ENCODE measurements at regions not wholly inside any gene's neighbourhood (a gene's known extent, or its start where the extent isn't known, plus 50 kb on each side); places are given as distances from the start of the nearest gene placed in this dataset.

DNA sequence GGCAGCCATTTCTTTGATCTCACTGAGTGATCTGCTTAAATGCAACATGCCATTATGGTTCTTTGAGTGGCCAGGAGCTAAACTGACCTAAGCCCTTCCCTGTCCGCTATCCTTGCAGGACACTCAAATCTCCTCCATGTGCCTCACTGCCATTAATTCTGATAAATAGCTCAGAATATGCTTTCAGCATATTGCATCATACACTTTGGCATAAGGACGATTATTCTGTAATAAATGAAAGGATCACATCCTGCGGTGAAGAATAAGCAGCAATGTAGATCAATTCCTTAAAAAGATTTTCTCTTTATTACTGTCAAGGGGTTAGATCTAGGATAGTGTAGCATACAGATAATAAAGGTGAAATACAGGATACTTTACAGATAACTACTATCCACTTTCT is 231.8 kb upstream of the CTBP2 start:
- intact Hi-C loops (cut with DNase I): no loop called here
- WGBS, 4 donors: 70 to 80% (median 78%) methylated on average over 3 of the region's 3 CpGs
- no peaks in the 10 kb centered on the region for H3K36me3 ChIP-seq (replicated peaks in 1 of 2)
- TF ChIP-seq, protein P1, sequence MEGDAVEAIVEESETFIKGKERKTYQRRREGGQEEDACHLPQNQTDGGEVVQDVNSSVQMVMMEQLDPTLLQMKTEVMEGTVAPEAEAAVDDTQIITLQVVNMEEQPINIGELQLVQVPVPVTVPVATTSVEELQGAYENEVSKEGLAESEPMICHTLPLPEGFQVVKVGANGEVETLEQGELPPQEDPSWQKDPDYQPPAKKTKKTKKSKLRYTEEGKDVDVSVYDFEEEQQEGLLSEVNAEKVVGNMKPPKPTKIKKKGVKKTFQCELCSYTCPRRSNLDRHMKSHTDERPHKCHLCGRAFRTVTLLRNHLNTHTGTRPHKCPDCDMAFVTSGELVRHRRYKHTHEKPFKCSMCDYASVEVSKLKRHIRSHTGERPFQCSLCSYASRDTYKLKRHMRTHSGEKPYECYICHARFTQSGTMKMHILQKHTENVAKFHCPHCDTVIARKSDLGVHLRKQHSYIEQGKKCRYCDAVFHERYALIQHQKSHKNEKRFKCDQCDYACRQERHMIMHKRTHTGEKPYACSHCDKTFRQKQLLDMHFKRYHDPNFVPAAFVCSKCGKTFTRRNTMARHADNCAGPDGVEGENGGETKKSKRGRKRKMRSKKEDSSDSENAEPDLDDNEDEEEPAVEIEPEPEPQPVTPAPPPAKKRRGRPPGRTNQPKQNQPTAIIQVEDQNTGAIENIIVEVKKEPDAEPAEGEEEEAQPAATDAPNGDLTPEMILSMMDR (IDR thresholded peaks at IDR 0.05): no peak
- TF ChIP-seq POLR2A (IDR thresholded peaks at IDR 0.05): no peak
- no peak overlapping the region for H3K4me3 ChIP-seq
- H3K4me1 ChIP-seq (replicated peaks in 1 of 2): no peaks in the 10 kb centered on the region
- no peak for DNase-seq
- H3K27ac ChIP-seq: no peak overlapping the region
- no peaks in the 10 kb centered on the region for H3K27me3 ChIP-seq
- no peaks in the 10 kb centered on the region for H3K9me3 ChIP-seq (replicated peaks in 1 of 3)

DNA sequence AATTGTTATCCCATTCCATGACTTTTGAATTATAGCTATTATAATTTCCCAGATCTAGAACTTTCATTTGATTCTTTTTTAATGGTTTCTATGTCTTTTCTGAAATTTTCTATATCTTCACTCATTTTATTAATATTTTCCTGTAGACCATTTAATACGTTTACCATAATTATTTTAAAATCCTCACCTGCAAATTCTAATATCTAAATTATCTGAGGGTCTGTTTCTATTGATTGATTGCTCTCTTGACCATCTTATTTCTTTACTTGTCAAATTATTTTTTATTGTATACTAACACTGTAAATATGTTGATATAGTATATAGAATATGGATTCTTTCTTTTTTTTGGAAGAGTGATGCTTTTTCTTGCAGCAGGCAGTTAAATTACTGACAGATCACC is 229.3 kb upstream of the CTBP2 start:
- intact Hi-C loops (cut with DNase I): no loop called here
- no peak for DNase-seq
- no peaks in the 10 kb centered on the region for H3K9me3 ChIP-seq (replicated peaks in 1 of 3)
- H3K27me3 ChIP-seq: no peaks in the 10 kb centered on the region
- H3K4me3 ChIP-seq: no peak overlapping the region
- no peak overlapping the region for H3K27ac ChIP-seq
- no peaks in the 10 kb centered on the region for H3K4me1 ChIP-seq (replicated peaks in 1 of 2)
- H3K36me3 ChIP-seq (replicated peaks in 1 of 2): no peaks in the 10 kb centered on the region
- WGBS, 4 donors: 56 to 72% (median 65%) methylated on average over 1 of the region's 1 CpG
- TF ChIP-seq, protein P1 (IDR thresholded peaks at IDR 0.05): no peak
- TF ChIP-seq POLR2A (IDR thresholded peaks at IDR 0.05): no peak

DNA sequence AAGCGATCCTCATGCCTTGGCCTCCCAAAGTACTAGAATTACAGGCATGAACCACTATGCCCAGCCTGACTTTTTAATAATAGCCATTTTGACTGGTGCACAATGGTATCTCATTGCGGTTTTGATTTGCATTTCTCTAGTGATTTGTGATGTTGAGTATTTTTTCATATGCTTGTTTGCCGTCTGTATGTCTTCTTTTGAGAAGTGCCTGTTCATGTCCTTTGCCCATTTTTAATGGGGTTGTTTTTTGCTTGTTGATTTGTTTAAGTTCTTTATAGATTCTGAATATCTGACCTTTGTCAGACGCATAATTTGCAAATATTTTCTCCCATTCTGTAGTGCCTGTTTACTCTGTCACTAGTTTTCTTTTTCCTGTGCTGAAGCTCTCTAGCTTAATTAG is 219.2 kb upstream of the CTBP2 start:
- Histone ChIP-seq H3K27me3 (no peaks in the 10 kb centered on the region), H3K27ac (no peak overlapping the region), H3K9me3 (replicated peaks in 1 of 3) (no peaks in the 10 kb centered on the region), H3K4me3 (no peak overlapping the region), H3K36me3 (replicated peaks in 1 of 2) (no peaks in the 10 kb centered on the region), H3K4me1 (replicated peaks in 1 of 2) (no peaks in the 10 kb centered on the region)
- no peak for DNase-seq
- WGBS, 4 donors: 69 to 73% (median 70%) methylated on average over 4 of the region's 4 CpGs
- intact Hi-C loops (cut with DNase I): no loop called here
- TF ChIP-seq POLR2A (IDR thresholded peaks at IDR 0.05): no peak
- TF ChIP-seq, protein P1 (IDR thresholded peaks at IDR 0.05): no peak

DNA sequence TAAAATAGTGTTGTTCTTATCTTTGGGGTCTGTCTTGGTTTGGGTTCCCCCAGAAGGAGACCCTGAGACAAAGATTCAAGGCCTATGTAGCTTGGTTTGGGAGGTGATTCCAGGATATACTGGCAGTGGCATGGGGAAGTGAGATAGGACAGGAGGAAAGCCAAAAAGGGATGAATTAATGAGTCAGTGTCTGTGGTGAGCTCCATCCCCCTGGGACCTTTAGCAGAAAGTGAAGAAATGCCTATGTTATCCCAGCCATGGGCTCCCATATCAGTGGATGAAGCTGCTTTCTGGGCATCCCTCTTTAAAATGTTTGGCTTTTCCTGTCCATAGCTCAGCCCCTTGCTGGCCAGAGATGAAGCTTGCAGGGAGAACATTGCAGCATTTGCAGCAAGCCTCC is 217.0 kb upstream of the CTBP2 start:
- TF ChIP-seq, protein P1 (IDR thresholded peaks at IDR 0.05): no peak
- TF ChIP-seq POLR2A (IDR thresholded peaks at IDR 0.05): no peak
- Histone ChIP-seq H3K27ac (no peak overlapping the region), H3K27me3 (no peaks in the 10 kb centered on the region), H3K4me3 (no peak overlapping the region), H3K4me1 (replicated peaks in 1 of 2) (no peaks in the 10 kb centered on the region), H3K9me3 (replicated peaks in 1 of 3) (no peaks in the 10 kb centered on the region), H3K36me3 (replicated peaks in 1 of 2) (no peaks in the 10 kb centered on the region)
- intact Hi-C loops (cut with DNase I): no loop called here
- DNase-seq: no peak

Data from adrenal gland (tissue), 9 donors.